CD4-positive, alpha-beta T cell treated with Interleukin-21 for 1 hour (primary cell): ENCODE measurements at regions not wholly inside any gene's neighbourhood (a gene's known extent, or its start where the extent isn't known, plus 50 kb on each side); places are given as distances from the start of the nearest gene placed in this dataset.

Experiments
- DNase-seq: peaks from one replicate; pipeline ENCODE4 v3.0.0-alpha.2; 2020

GRCh38 chrX:33465137-33465536 is 253.8 kb upstream of the DMD start:
- no peak for DNase-seq

DNA sequence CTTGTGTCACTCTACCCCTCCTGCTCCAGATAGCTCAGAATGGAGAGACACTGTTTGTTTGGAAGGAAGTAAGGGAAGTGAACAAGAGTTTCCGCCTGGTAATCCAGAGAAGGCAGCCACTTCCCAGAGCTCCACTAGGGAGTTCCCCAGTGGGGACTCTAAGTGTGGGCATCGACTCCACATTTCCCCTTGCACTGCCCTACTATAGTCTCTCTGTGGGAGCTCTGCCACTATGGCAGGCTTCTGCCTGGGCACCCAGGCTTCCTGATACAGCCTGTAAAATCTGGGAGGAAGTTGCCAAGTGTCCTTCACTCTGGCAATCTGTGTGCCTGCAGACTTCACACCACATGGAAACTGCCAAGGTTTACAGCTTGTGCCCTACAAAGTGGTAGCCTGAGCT is 245.8 kb upstream of the DMD start:
- DNase-seq = no peak

DNA sequence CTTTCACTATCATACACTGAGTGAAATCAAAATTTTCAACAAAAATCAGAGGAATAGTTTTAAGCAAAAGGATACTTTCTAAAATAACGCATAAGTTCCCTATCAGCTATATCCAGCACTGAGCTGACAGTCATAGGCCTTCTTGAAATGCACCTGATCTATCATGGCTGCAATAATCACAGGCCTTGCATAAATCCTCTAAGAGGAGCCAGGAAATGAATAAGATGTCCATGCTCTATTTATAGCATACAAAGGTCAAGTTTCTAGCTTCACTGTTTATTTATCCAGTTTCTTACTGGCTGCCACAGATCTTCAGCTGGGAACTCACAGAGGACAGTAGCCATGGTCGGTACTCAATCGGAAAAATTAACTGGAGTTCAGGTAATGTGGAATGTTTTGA is 235.9 kb upstream of the DMD start:
- no peak for DNase-seq

DNA sequence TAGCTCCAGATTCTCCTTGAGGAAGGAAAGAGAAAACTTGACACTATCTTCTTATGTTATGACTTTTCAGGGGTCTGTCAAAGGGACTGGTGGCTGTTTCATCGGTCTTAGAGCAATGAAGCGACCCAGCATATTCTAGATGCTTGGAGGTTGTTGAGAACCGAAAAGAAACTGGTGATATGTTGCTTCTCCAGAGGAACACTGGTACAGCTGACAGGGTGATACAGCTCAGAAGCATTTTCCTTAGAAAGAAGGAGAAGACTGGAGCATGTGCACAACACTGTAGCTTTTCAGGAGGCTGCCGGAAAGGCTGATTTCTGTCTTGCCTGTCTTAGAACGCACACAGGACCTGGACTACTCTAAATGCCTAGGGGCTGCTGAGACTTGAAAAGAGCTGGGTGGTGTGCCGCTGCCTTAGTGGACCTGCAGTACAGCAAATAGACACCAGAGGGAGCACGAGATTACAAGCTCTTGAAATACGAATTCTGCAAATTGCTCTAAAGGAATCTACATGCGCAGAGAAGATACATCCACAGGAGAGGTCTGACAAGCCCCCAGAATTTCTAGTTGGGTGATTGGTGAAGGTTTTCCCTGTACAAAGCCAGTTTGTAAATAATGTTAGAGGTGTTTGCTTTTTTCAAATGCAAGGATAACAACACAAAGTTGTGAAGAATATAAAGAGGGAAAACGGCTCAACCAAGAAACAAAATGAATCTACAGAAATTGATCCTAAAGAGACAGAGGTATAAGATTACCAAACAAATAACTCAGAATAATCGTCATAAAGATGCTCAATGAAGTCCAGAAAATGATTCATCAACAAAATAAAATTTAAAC is 223.1 kb upstream of the DMD start:
- DNase-seq = peak; percentile 1

DNA sequence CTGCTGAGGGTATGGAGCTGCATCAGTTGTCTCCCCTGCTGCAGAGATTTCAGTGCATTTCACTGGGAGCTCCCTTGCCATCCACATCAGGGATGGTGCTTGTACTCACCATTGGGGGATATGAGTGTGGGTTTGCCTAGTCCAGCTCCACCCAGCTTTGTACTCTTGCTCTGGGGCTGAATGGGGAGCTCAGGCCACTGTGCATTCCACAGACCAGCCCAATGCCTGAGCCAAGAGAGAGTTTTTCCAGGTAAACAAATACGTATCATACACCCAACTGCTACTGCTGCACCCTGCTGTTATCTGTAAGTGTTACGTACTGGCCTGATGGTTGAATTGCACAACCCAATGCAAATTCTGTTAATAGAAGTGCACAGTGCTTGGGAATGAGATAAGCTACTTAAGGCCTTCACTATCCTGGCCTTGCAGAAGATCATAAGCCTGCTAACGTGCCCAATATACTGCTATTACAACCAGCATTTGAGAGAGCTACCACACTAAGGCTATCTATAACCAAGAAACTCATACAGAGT is 205.0 kb upstream of the DMD start:
- DNase-seq = no peak

GRCh38 chrX:33415459-33415858 is 204.1 kb upstream of the DMD start:
- DNase-seq = no peak

GRCh38 chrX:33385546-33385945 is 174.2 kb upstream of the DMD start:
- DNase-seq = no peak

DNA sequence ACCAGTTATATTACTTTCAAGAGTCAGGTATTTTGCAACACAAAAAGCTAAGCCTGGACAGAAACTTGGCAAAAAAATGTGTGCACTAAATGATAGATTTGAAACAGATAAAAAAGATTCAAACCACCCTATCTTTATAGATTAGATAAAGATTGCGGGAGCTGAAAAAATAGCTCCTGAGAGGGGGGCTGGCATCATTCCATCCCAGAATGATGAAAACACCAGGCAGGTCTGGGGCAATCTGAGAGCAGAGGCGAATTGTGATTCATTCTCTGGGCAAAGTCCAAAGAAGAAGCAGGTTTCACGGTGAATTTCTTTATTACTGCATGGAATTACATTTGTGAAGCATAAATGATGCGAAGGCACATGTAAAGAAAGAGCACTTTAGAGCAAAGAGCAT is 168.5 kb upstream of the DMD start:
- DNase-seq = no peak

GRCh38 chrX:33357606-33358005 is 146.3 kb upstream of the DMD start:
- no peak for DNase-seq

- DNase-seq = no peak
Measured at GRCh38 chrX:33339219-33339618, 127.9 kb upstream of the DMD start.

DNA sequence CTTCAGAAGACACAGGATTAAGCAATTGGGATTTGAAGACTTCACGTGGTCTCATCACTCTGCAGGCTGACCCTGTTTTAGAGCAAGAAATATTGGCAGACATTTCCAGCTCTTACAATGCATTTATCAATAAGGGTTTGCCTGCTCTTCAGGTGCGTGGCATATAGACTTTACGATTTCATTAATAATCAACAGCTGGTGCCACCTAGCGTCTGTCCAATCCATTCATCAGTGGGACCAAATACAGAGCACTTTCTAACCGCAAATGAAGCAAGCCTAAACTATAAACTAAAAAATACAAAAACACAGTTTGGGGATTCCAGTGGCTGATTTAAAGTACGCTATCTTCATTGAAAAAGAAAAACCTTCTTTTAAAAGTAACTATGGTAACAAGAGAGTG is 125.4 kb upstream of the DMD start:
- no peak for DNase-seq

- no peak for DNase-seq
Measured at GRCh38 chrX:33333271-33333670, 121.9 kb upstream of the DMD start.

- DNase-seq = no peak
Measured at GRCh38 chrX:33330798-33331197, 119.4 kb upstream of the DMD start.

DNA sequence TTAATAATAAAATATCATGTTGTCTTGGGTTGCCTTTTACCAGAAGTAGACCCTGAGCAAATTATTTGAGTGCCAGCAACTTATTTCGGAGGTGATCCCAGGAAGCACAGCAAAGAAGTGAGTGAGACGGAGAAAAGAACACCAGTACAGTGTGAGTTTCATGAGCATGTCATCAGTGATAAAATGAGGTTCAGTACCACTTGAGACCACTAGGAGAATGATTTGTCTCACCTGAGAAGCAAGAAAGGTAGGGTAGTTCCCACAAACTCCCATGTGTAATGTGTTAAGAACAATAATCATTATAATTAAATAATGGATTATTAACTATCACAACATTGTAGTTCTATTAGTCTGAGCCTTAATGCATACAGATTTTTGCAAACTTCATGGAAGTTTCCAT is 112.8 kb upstream of the DMD start:
- no peak for DNase-seq

DNA sequence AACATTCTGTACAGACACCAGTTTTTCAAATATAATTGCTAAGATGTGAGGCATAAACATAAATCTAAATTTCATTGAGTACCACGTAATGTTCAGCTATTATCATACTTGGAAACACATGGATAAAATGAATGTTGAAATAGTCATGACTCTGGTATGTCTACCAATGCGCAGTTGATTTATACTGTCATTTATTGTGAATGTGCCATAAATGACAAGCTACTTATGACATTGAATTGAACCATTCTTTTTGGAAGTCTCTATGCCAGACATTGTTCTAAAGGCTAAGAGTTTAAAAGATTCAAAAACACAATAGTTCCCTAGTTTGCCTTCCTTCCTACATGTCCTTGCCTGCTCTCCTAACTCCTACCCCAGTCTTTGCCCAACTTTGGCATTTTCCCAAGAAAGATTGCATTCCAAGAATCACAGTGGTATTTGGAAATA is 96.6 kb upstream of the DMD start:
- no peak for DNase-seq

- DNase-seq = no peak
Measured at GRCh38 chrX:33298622-33299021, 87.3 kb upstream of the DMD start.

GRCh38 chrX:33285550-33285949 is 74.2 kb upstream of the DMD start:
- DNase-seq = no peak

GRCh38 chrX:33277046-33277445 is 65.7 kb upstream of the DMD start:
- DNase-seq = no peak

- DNase-seq = no peak
Measured at GRCh38 chrX:33273535-33273934, 62.2 kb upstream of the DMD start.

DNA sequence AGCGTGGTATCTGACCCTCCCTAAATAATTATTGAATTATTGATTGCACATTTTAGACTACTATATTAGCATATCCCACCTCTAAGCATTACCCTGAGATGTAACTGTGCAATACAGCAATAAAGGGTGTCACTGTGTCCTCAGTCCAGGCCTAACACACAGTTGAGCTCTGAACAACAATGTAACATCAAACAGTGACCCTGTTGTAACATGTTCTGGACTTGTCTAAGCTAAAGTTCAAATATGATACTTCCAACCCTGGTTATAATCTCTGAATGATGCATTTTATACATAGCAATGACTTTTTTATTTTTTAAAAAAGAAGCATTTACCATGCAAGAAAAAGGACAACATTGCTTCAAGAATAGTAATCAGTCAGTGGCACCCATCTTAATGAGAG is 61.6 kb upstream of the DMD start:
- no peak for DNase-seq
